ENCODE measurements at regions not wholly inside any gene's neighbourhood (a gene's known extent, or its start where the extent isn't known, plus 50 kb on each side); places are given as distances from the start of the nearest gene placed in this dataset.

GRCh38 chr21:14871861-14872260, 192.9 kb downstream of the NRIP1 start:
- H3K27me3 ChIP-seq (ENCODE audit: control insufficient read depth in 5 of 5, insufficient read depth in 4 of 5, low read length in 5 of 5), result no peaks in the 10 kb centered on the region
- no peak overlapping the region for H3K27ac ChIP-seq (ENCODE audit: low read depth, low read length)
- no peak overlapping the region for H3K4me3 ChIP-seq (ENCODE audit: low read depth in 1 of 5, low read length in 5 of 5)
- no peaks in the 10 kb centered on the region for H3K36me3 ChIP-seq (ENCODE audit: control insufficient read depth in 5 of 5, insufficient read depth in 5 of 5, low read length in 5 of 5)
- peaks cover 0 to 32% (median 22%) of the 10 kb centered on the region in 5 donors for H3K4me1 ChIP-seq (ENCODE audit: control insufficient read depth in 5 of 5, insufficient read depth in 5 of 5, low read length in 5 of 5)
- no peak overlapping the region for H3K9ac ChIP-seq (ENCODE audit: low read length in 5 of 5)
- no peaks in the 10 kb centered on the region for H3K9me3 ChIP-seq (ENCODE audit: control insufficient read depth in 5 of 5, low read length in 5 of 5)

DNA sequence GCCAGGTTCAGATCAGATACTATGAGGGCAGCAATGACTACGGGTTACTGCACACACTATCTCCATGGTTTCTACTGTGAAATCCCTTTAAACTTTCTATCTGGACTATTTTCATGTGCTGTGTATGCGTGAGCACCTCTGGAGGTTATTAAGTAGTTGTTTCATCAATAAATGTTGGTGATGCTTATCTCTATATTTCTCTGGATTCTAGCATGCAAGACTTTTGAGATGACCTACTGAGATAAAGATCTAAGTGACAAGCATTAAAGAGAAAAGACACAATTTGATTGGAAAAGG, 194.0 kb downstream of the NRIP1 start:
- Histone ChIP-seq H3K27me3 (ENCODE audit: control insufficient read depth in 5 of 5, insufficient read depth in 4 of 5, low read length in 5 of 5) (no peaks in the 10 kb centered on the region), H3K4me1 (ENCODE audit: control insufficient read depth in 5 of 5, insufficient read depth in 5 of 5, low read length in 5 of 5) (peaks cover 0 to 38% (median 29%) of the 10 kb centered on the region in 5 donors), H3K9me3 (ENCODE audit: control insufficient read depth in 5 of 5, low read length in 5 of 5) (no peaks in the 10 kb centered on the region), H3K36me3 (ENCODE audit: control insufficient read depth in 5 of 5, insufficient read depth in 5 of 5, low read length in 5 of 5) (no peaks in the 10 kb centered on the region), H3K27ac (ENCODE audit: low read depth, low read length) (no peak overlapping the region), H3K4me3 (ENCODE audit: low read depth in 1 of 5, low read length in 5 of 5) (no peak overlapping the region), H3K9ac (ENCODE audit: low read length in 5 of 5) (no peak overlapping the region)

GRCh38 chr21:14869984-14870852, 194.6 kb downstream of the NRIP1 start:
- H3K9me3 ChIP-seq (ENCODE audit: control insufficient read depth in 5 of 5, low read length in 5 of 5), result no peaks in the 10 kb centered on the region
- H3K4me3 ChIP-seq (ENCODE audit: low read depth in 1 of 5, low read length in 5 of 5), result no peak overlapping the region
- H3K4me1 ChIP-seq (ENCODE audit: control insufficient read depth in 5 of 5, insufficient read depth in 5 of 5, low read length in 5 of 5), result peaks cover 0 to 36% (median 29%) of the 10 kb centered on the region in 5 donors
- H3K27ac ChIP-seq (ENCODE audit: low read depth, low read length), result no peak overlapping the region
- H3K9ac ChIP-seq (ENCODE audit: low read length in 5 of 5), result no peak overlapping the region
- no peaks in the 10 kb centered on the region for H3K27me3 ChIP-seq (ENCODE audit: control insufficient read depth in 5 of 5, insufficient read depth in 4 of 5, low read length in 5 of 5)
- H3K36me3 ChIP-seq (ENCODE audit: control insufficient read depth in 5 of 5, insufficient read depth in 5 of 5, low read length in 5 of 5), result no peaks in the 10 kb centered on the region

GRCh38 chr21:14866859-14867765, 197.7 kb downstream of the NRIP1 start:
- H3K36me3 ChIP-seq (ENCODE audit: control insufficient read depth in 5 of 5, insufficient read depth in 5 of 5, low read length in 5 of 5), result no peaks in the 10 kb centered on the region
- no peaks in the 10 kb centered on the region for H3K9me3 ChIP-seq (ENCODE audit: control insufficient read depth in 5 of 5, low read length in 5 of 5)
- peaks cover 3 to 50% (median 43%) of the 10 kb centered on the region in 5 donors for H3K4me1 ChIP-seq (ENCODE audit: control insufficient read depth in 5 of 5, insufficient read depth in 5 of 5, low read length in 5 of 5)
- no peak overlapping the region for H3K9ac ChIP-seq (ENCODE audit: low read length in 5 of 5)
- H3K4me3 ChIP-seq (ENCODE audit: low read depth in 1 of 5, low read length in 5 of 5), result no peak overlapping the region
- peak overlapping the region; percentile 38 for H3K27ac ChIP-seq (ENCODE audit: low read depth, low read length)
- no peaks in the 10 kb centered on the region for H3K27me3 ChIP-seq (ENCODE audit: control insufficient read depth in 5 of 5, insufficient read depth in 4 of 5, low read length in 5 of 5)

DNA sequence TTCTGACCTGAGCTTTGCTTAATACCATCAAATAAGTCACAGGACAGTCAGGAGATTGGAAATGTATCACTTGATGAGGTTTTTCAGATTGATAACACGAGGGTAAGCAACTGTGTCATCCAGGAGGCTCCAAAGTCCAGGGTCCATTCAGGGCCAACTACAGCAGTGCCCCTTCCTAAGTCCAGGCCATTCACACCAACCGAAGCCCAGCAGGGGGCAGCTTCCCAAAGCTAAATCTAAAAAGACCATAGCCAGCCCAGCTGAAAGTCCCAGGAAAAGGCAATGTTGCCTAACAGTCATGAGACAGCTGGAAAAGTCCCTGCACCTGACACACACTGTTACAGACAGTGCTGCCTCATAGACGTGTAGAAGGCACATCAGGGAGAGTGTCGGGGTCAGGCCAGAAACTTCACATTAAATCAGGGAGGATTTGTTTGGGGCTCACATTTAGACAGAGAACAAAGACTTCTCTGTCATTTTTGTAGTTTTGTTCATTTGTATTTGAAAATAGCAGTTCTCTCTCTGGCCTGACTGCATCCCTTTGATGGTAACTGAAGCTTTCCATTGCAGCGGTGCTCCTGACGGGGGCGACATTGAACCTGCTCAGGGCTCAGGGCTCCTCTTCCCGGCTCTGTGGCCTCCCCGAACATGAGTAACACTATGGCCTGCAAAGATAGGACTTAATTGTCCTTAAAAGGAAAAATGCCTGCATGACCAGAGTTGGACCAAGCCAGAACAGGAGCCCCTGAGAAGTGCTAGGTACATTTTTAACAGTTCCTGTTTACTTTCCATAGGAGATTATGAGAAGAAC, 200.4 kb downstream of the NRIP1 start:
- peaks cover 3 to 59% (median 46%) of the 10 kb centered on the region in 5 donors for H3K4me1 ChIP-seq (ENCODE audit: control insufficient read depth in 5 of 5, insufficient read depth in 5 of 5, low read length in 5 of 5)
- no peak overlapping the region for H3K4me3 ChIP-seq (ENCODE audit: low read depth in 1 of 5, low read length in 5 of 5)
- no peaks in the 10 kb centered on the region for H3K36me3 ChIP-seq (ENCODE audit: control insufficient read depth in 5 of 5, insufficient read depth in 5 of 5, low read length in 5 of 5)
- H3K9ac ChIP-seq (ENCODE audit: low read length in 5 of 5), result peak overlapping the region in 1 of 5 donors; percentile 11
- H3K9me3 ChIP-seq (ENCODE audit: control insufficient read depth in 5 of 5, low read length in 5 of 5), result no peaks in the 10 kb centered on the region
- peak overlapping the region; percentile 90 for H3K27ac ChIP-seq (ENCODE audit: low read depth, low read length)
- H3K27me3 ChIP-seq (ENCODE audit: control insufficient read depth in 5 of 5, insufficient read depth in 4 of 5, low read length in 5 of 5), result no peaks in the 10 kb centered on the region

DNA sequence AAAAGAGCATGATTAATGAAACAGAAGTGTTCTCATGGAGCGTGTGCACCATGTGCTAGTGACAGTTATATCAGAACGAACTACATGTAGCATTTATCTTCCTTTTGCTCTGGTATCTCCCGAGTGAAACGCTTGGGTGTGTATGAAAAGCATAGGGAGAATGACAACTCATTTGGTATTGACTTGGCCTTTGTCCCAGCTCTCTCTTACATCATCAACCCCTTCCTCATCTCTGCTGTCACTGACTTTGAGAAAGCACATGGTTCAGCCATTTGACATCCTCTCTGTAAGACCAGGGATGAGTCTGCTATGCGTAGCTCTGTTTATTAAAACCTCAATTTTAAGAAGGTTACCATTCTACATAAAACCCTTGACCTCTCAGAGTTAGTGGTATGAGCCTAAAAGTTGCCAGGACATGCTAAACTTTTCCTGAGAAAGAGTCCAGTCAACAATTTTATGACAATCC, 201.0 kb downstream of the NRIP1 start:
- Histone ChIP-seq H3K27me3 (ENCODE audit: control insufficient read depth in 5 of 5, insufficient read depth in 4 of 5, low read length in 5 of 5) (no peaks in the 10 kb centered on the region), H3K36me3 (ENCODE audit: control insufficient read depth in 5 of 5, insufficient read depth in 5 of 5, low read length in 5 of 5) (no peaks in the 10 kb centered on the region), H3K4me1 (ENCODE audit: control insufficient read depth in 5 of 5, insufficient read depth in 5 of 5, low read length in 5 of 5) (peaks cover 3 to 56% (median 43%) of the 10 kb centered on the region in 5 donors), H3K9ac (ENCODE audit: low read length in 5 of 5) (peak overlapping the region in 1 of 5 donors; percentile 11), H3K27ac (ENCODE audit: low read depth, low read length) (peak overlapping the region; percentile 90), H3K9me3 (ENCODE audit: control insufficient read depth in 5 of 5, low read length in 5 of 5) (no peaks in the 10 kb centered on the region), H3K4me3 (ENCODE audit: low read depth in 1 of 5, low read length in 5 of 5) (no peak overlapping the region)

DNA sequence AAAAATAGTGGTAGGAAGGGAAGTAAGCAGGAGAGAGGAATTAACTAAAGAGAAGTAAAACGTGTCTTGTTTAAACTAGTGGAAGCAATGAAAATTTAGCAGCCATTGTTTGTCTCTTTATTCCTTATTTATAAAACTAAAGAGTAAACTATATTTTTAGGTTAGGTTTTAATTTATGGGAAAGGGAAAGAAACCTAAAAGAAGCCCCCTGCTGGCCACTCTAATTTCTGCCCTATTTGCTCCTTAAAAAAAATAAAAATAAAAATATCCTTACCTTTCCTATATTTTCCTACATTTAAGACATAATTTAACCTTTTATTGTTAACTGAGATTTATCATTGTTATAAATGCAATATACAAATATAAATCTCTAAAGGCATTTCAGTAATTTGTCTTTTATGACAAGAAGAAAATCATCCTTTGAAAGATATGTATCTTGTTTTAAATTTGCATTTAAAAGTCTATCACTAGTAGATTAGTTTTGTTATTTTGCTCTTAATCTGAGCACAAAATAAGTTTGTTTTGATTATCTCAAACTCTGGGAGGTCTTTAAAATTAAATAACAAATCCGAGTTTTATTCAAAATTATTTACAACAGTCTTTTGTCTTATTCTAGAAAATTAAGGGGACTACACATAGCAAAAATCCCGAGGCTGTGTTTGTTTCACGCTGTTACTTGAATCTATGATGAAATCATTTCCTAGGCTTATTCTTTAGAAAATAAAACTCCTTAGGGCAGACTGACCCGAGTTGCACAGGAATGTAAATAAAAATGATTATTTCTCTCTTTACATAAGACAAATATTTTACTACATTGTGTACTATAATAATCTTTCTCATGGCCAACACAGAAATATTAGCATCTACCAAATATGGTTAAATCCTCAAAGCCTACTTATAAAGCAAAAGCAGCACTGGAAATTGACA, 201.7 kb downstream of the NRIP1 start:
- Histone ChIP-seq H3K9me3 (ENCODE audit: control insufficient read depth in 5 of 5, low read length in 5 of 5) (no peaks in the 10 kb centered on the region), H3K4me3 (ENCODE audit: low read depth in 1 of 5, low read length in 5 of 5) (no peak overlapping the region), H3K9ac (ENCODE audit: low read length in 5 of 5) (no peak overlapping the region), H3K27me3 (ENCODE audit: control insufficient read depth in 5 of 5, insufficient read depth in 4 of 5, low read length in 5 of 5) (no peaks in the 10 kb centered on the region), H3K4me1 (ENCODE audit: control insufficient read depth in 5 of 5, insufficient read depth in 5 of 5, low read length in 5 of 5) (peaks cover 3 to 49% (median 35%) of the 10 kb centered on the region in 5 donors), H3K27ac (ENCODE audit: low read depth, low read length) (peak overlapping the region; percentile 90), H3K36me3 (ENCODE audit: control insufficient read depth in 5 of 5, insufficient read depth in 5 of 5, low read length in 5 of 5) (no peaks in the 10 kb centered on the region)

- Histone ChIP-seq H3K36me3 (ENCODE audit: control insufficient read depth in 5 of 5, insufficient read depth in 5 of 5, low read length in 5 of 5) (no peaks in the 10 kb centered on the region), H3K27ac (ENCODE audit: low read depth, low read length) (no peak overlapping the region), H3K9ac (ENCODE audit: low read length in 5 of 5) (no peak overlapping the region), H3K9me3 (ENCODE audit: control insufficient read depth in 5 of 5, low read length in 5 of 5) (peaks cover 0 to 2% (median 0%) of the 10 kb centered on the region in 5 donors), H3K4me3 (ENCODE audit: low read depth in 1 of 5, low read length in 5 of 5) (no peak overlapping the region), H3K4me1 (ENCODE audit: control insufficient read depth in 5 of 5, insufficient read depth in 5 of 5, low read length in 5 of 5) (peaks cover 0 to 20% (median 3%) of the 10 kb centered on the region in 5 donors), H3K27me3 (ENCODE audit: control insufficient read depth in 5 of 5, insufficient read depth in 4 of 5, low read length in 5 of 5) (no peaks in the 10 kb centered on the region)
These were observed 206.5 kb downstream of the NRIP1 start for GRCh38 chr21:14858311-14858710.

DNA sequence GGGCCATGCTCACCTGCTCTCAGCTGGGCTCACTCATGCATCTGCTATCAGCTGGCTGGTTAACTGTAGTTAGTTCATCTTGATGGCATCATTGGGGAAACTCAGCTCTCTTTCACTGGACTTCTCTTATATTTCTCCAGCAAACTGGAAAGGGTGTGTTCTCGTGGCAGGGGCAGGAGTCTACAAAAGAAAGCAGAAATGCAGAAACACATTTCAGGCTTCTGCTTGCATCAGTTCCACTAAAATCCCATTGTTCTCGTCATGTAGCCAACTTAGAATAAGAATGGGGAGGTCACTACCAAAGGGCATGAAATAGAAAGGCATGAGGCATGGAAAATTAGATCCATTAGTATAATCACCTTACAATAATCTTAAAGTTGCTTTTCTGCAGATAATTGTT, 207.3 kb downstream of the NRIP1 start:
- no peak overlapping the region for H3K4me3 ChIP-seq (ENCODE audit: low read depth in 1 of 5, low read length in 5 of 5)
- peaks cover 0 to 20% (median 3%) of the 10 kb centered on the region in 5 donors for H3K4me1 ChIP-seq (ENCODE audit: control insufficient read depth in 5 of 5, insufficient read depth in 5 of 5, low read length in 5 of 5)
- peaks cover 0 to 2% (median 0%) of the 10 kb centered on the region in 5 donors for H3K9me3 ChIP-seq (ENCODE audit: control insufficient read depth in 5 of 5, low read length in 5 of 5)
- H3K9ac ChIP-seq (ENCODE audit: low read length in 5 of 5), result no peak overlapping the region
- no peaks in the 10 kb centered on the region for H3K27me3 ChIP-seq (ENCODE audit: control insufficient read depth in 5 of 5, insufficient read depth in 4 of 5, low read length in 5 of 5)
- H3K36me3 ChIP-seq (ENCODE audit: control insufficient read depth in 5 of 5, insufficient read depth in 5 of 5, low read length in 5 of 5), result peaks cover 0 to 4% (median 0%) of the 10 kb centered on the region in 5 donors
- no peak overlapping the region for H3K27ac ChIP-seq (ENCODE audit: low read depth, low read length)

Data from subcutaneous abdominal adipose tissue (tissue), 5 donors.